HG03342 (cell line): ENCODE measurements at regions not wholly inside any gene's neighbourhood (a gene's known extent, or its start where the extent isn't known, plus 50 kb on each side); places are given as distances from the start of the nearest gene placed in this dataset.

Experiments
- ATAC-seq: cut with Tn5 transposase; IDR thresholded peaks from one replicate; pipeline ENCODE4 v1.9.1; 2021; ENCODE audit warnings: mild to moderate bottlenecking, moderate library complexity; ENCODE audit not compliant: unreplicated experiment

DNA sequence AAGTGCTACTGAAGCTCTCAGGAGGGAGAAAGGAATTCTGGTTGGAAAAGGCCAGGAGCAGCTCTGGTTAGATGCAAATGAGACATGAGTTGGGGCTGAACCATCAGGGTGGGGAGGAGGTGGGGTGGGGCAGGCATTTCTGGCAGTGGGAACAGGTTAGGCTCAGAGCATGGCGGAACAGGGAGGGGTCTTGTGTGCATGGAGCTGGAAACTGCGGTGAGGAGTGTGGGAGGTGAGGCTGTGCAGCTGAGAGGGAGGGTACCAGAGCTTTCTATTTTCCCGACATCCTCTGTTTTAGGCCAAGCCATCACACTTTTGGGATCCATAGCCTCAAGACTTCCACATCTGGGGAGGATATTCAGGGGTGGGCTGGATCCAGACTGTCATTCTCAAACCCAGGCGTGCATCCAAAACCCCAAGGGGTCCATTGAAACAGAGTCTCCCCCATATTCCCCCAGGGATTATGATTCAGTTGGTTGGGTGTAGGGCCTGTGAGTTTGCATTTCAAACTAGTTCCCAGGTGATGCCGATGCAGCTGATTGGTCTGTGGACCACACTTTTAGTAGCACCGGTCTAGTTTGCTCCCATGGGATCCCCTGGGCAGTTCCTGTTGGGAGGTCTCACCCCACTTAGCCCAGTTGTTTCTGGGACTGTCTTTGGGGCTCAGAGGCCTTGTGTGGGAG is 100.9 kb upstream of the TLE3 start:
- ATAC-seq: no peak

GRCh38 chr15:70197945-70198361 is 100.2 kb upstream of the TLE3 start:
- ATAC-seq: no peak

DNA sequence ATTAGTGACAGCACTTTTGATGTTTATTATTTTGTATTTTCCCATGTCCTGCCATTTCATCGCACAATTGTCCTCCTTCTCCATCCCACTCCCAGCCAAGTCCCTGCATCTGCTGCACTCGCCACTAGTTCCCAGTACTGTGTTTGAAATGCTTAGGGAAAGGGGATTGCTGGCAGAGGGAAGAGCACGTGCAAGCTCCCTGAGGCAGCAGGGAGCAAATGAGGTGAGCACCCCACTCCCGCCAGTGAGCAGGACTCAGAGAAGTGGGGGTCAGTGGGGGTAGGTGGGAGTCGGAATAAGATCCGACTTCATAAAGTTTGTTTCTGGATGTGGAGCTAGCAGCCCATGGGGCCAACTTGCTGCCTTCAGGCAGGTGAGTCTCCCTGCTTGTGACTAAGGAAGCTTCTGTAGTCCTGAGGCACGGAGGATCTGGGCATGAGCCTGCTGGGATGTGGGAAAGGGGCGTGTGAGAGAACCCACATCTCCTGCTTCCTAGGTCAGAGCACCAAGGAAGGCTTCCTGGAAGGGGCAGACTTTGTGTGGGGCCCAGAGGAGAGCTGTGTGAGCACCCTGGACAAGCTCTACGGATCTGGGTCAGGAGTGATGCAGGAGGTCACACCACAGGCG is 99.7 kb upstream of the TLE3 start:
- ATAC-seq: no peak

DNA sequence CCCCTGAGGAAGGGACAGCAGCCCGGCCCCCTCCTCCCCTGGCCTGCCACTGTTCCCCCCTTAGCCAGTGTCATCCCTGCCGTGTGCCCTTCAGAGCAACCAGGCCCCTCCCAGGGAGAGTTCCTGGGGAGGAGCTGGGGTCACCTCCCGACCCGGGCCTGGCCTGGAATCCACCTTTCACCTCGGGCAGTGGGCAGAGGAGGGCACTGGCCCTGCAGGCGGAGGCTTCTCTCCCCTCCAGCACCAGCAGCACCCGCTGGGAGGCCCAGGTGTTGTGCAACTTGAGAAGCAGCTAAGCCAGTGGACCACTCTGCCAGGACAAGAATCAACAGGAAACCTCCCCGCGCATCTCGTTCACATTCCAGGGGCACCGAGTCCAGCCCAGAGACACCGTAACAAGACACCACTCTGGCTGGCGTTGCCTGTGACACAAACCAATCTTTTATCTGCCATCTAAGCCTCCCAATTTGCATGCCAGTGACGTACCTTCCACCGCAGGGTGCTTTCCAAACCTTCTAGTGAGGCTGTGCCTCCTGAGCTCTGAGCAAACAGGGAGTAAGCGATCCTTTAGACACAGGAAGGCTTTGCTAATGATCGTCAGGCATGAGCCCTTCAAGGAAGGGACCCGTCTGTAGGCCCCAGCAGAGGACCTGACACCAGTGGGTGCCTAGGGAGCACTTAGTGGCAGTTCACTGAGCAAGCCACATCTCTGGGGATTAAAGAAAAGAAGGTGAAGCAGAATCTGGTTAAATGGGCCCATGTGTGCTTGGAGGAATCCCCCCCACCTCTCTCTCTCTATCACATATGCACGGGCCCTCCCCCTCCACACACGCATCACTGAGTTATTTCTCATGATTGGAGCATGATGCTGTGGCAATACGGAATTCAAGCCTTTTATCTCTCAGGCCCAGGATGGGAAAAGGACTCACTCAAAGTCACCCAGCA is 98.9 kb upstream of the TLE3 start:
- peak; percentile 71 for ATAC-seq

GRCh38 chr15:70195587-70196305 is 98.0 kb upstream of the TLE3 start:
- ATAC-seq: no peak

GRCh38 chr15:70195171-70195570 is 97.5 kb upstream of the TLE3 start:
- ATAC-seq: no peak

DNA sequence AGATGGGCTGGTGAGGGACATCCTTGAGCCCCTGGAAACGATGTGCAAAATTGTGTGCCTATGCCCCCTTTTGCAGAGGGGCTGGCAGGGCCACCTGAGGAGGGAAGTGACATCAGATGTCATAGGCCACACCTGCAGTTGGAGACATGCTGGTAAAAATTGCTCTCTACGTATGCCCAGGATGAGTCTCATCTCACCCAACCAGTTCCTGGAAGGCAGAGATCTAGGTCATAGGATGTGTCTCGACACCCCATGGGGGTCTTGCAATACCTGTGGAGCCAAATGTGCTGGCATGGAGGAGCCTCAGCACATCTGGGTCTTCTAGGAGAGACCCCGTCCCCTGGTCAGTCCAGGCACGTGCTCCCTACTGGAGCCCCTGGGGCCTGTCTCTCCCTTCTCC is 96.5 kb upstream of the TLE3 start:
- no peak for ATAC-seq

- ATAC-seq: no peak
Observed at GRCh38 chr15:70193734-70194133, 96.0 kb upstream of the TLE3 start.

DNA sequence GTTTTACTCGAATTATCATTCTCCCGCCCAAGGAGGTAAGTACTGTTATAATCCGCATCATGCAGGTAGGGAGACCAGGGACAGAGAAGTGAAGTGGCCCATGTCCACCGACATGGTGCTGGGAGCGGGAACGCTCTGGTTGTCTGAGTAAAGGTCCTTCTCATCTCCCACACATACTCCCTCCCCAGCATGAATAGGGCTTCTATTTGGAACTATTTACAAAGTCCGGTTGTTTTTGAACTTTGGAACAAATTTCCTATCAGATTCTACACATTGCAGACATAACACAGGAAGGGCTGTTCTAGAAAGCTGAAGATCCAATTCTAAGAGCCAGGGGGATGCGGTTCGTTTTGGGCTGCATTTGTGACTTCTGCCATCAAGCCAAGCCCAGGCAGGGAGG is 94.8 kb upstream of the TLE3 start:
- ATAC-seq: no peak

GRCh38 chr15:70192041-70192440 is 94.3 kb upstream of the TLE3 start:
- no peak for ATAC-seq

DNA sequence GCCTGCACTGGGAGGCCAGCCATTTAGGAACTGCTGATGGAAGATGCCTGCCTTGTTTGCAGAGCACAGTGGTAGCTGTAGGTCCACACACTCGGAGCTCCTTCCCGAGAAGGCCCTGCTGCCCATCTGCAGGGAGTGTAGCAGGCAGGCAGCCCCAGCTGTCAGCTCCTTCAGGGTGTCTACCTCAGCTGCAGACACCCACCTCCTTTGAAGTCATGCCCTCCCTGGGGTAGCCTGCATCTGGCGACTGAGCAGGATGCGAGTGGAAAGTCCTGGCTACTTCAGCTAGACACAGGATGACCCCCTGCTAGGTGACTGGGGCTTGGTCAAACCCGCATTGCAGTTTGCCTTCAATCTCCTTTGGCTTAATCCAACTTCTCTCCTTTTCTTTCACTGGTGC is 93.2 kb upstream of the TLE3 start:
- no peak for ATAC-seq

DNA sequence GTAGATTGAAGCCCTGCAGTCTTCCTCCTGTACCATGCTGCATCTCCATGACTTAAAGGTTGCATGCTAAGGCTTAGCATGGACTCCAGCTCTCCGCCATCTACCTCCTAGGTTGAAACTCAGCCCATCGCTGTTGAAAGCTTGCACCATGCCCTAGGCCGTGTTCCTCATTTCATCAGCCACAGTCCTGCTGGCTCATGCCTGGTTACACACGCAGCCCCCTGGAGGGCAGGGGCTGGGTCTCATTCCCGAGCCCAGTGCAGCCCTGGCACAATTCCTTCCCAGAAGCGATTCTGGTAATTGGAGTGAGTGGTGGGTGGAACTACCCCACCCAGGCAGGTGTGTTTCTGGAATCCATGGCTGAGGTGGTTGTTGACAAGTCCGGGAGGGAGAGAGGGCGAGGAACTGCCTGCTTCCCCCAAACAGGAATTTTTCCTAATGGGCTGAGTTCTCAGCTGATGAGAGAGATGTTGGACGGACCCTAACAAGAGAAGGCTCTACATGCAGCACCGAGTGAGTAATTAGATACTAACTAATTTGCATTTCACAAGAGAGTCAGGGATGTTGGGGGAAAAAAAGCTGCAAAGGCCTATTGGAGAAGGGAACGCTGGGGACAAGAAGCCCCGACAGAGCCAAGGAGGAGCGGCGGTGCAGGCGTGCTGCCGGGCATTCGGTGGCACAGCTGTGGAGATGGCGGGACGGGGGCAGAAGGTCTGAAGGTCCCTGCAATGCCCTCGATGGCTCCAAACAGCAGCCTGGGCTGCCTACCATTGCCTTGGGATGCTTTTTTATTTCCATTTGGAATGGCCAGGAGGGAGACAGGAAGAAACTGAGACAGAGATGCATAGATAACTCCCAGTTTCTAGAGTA is 92.3 kb upstream of the TLE3 start:
- no peak for ATAC-seq

DNA sequence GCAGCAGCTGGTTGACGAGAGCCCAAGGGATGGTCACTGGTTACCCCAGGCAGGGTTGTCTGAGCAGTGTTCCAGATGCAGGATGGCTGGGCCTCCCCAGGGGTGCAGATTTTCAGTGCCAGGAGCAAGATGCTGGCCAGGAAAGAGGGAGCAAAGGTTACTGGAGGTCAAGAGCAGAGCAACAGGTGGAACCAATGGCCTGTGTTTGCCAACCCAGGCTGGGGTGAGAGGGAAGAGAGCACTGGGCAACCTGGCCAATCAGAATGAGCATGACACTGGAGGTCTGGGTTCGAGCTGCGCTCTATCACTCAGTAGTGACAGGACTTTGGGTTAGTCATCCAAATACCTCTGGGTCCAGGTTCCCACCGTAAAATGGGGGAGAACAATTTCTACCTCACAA is 90.6 kb upstream of the TLE3 start:
- ATAC-seq: no peak

- ATAC-seq: no peak
Observed at GRCh38 chr15:70187331-70187730, 89.6 kb upstream of the TLE3 start.

DNA sequence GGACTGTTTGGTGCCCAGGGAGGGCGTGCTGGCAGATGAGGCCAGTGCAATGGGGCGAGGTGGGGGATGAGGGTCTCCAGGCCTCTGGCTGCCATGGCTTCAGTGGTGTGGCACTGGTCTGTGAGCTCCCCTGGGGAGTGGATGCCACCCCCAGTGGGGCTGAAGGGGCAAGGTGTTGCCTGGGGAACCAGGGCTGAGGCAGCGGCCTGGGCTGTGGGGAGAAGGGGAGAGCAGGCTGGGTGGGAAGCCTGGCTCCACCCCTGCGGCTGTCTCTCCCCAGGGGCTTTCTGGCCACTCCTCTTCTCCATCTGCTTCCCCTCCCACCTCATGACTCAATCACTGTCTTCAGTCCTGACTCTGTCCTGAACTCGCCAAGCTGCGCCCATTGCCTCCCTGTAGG is 88.4 kb upstream of the TLE3 start:
- no peak for ATAC-seq

- no peak for ATAC-seq
Observed at GRCh38 chr15:70185251-70185711, 87.6 kb upstream of the TLE3 start.

GRCh38 chr15:70182858-70183695 is 85.4 kb upstream of the TLE3 start:
- no peak for ATAC-seq

DNA sequence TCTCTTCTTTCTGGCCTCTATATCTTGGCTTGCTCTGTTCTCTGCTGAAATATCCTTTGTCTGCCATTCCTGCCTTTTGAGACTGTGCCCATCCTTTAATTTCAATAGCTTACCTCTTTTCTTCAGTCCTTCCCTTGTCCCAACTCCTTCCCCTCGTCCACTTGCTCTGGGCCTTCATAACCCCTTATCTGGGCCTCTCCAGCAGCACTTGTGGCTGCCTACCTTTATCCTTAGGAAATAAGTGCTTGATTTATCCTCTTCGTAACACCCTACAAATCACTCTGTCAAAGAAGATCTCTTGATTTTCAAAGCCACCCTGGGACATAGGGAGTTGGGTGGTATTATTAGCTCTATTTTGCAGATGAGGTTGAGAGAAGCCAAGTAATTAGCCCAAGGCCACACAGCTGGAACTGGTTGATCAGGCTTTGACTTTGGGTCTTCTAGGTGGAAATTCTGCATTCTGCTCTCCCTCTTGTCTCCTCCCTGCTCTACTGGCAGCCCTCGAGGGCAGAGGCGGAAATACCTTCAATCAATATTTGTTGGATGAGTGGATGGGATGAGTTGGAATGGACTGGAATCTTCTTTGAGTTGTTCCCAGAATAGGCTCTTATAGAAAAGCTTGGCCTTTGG is 84.0 kb upstream of the TLE3 start:
- ATAC-seq: no peak
